ENCODE measurements at regions not wholly inside any gene's neighbourhood (a gene's known extent, or its start where the extent isn't known, plus 50 kb on each side); places are given as distances from the start of the nearest gene placed in this dataset.

DNA sequence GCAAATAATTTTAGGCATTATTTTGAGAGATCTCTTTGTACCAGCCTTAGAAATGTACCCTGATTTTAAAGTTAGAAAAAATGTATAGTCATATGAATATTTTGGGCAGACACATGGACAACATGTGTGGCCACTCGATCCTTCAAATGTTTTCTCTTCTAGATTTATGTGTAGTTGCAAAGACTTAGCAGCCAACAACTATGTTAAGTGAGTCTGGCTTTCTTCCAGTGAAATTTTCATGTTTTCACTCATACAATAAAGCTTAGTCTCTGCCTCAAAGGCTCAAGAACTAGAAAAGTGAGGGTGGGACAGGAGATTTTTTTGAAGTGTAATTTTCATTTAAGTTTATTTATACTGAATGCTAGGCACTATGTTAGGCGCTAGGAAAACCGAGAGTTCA is 207.7 kb upstream of the DACH1 start:
- TF ChIP-seq, protein P1, sequence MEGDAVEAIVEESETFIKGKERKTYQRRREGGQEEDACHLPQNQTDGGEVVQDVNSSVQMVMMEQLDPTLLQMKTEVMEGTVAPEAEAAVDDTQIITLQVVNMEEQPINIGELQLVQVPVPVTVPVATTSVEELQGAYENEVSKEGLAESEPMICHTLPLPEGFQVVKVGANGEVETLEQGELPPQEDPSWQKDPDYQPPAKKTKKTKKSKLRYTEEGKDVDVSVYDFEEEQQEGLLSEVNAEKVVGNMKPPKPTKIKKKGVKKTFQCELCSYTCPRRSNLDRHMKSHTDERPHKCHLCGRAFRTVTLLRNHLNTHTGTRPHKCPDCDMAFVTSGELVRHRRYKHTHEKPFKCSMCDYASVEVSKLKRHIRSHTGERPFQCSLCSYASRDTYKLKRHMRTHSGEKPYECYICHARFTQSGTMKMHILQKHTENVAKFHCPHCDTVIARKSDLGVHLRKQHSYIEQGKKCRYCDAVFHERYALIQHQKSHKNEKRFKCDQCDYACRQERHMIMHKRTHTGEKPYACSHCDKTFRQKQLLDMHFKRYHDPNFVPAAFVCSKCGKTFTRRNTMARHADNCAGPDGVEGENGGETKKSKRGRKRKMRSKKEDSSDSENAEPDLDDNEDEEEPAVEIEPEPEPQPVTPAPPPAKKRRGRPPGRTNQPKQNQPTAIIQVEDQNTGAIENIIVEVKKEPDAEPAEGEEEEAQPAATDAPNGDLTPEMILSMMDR (IDR thresholded peaks at IDR 0.05): no peak
- no peak for TF ChIP-seq POLR2A (IDR thresholded peaks at IDR 0.05)

Data from adrenal gland (tissue), 5 donors.